ENCODE measurements at regions not wholly inside any gene's neighbourhood (a gene's known extent, or its start where the extent isn't known, plus 50 kb on each side); places are given as distances from the start of the nearest gene placed in this dataset.

- H4K5ac ChIP-seq (ENCODE audit: insufficient read length, low read depth, low read length): no peak overlapping the region
- ChIA-PET CTCF (ENCODE audit: partially characterized antibody) (interaction anchor here (0.7 to 1.2 kb wide), 3 partner anchors 12 to 34 kb away, joined by 3 to 4 read pairs (median 3); no protein-coding TSS in a partner anchor), POLR2A (ENCODE audit: partially characterized antibody) (no interaction called here)
- H3K36me3 ChIP-seq (ENCODE audit: control insufficient read depth in 2 of 4, insufficient read depth in 4 of 4, low read length in 3 of 4): no peaks in the 10 kb centered on the region
- no peak overlapping the region for H2BK5ac ChIP-seq (ENCODE audit: low read depth, low read length)
- WGBS, 2 experiments (ENCODE audit: extremely low coverage in 1 of 2, insufficient coverage in 1 of 2, insufficient read length in 1 of 2, insufficient replicate concordance in 2 of 2, low coverage in 1 of 2, low lambda C conversion rate in 2 of 2, missing lambda C conversion rate in 1 of 2): 81% methylated on average over 4 of the region's 4 CpGs; no CpG with 5 or more reads in 1 of the 2 experiments
- no peak overlapping the region; the same call in 1 of the 2 replicates for H2BK20ac ChIP-seq (ENCODE audit: low read length)
- H3K23ac ChIP-seq (ENCODE audit: insufficient read length): no peak overlapping the region
- FAIRE-seq (no peak), DNase-seq (ENCODE audit: low read depth in 1 of 2, low spot score in 2 of 2) (no peak)
- no peaks in the 10 kb centered on the region for H3K9me3 ChIP-seq (ENCODE audit: insufficient read depth in 2 of 2, low read depth in 1 of 2, low read length in 1 of 2)
- no peaks in the 10 kb centered on the region for H3K79me1 ChIP-seq (ENCODE audit: low read depth, low read length)
- no peak overlapping the region for H2AK5ac ChIP-seq (ENCODE audit: low read depth, low read length)
- no peak overlapping the region for H3K4me2 ChIP-seq (ENCODE audit: insufficient read depth in 1 of 2, low read depth in 2 of 2, low read length in 2 of 2)
- no peak overlapping the region for H2AFZ ChIP-seq (ENCODE audit: low read length)
- H3K27ac ChIP-seq (ENCODE audit: low read depth, low read length): no peak overlapping the region
- TF ChIP-seq BACH1 (IDR thresholded peaks at IDR 0.05; ENCODE audit: low read length): no peak
- TF ChIP-seq SIX5 (IDR thresholded peaks at IDR 0.05; ENCODE audit: low read depth, low read length): no peak
- no peak overlapping the region for H3K9ac ChIP-seq (replicated peaks in 1 of 4; ENCODE audit: extremely low read depth in 1 of 4, low read depth in 3 of 4, low read length in 3 of 4)
- no peaks in the 10 kb centered on the region for H3K27me3 ChIP-seq (replicated peaks in 1 of 4; ENCODE audit: control insufficient read depth in 3 of 4, extremely low read depth in 1 of 4, insufficient read depth in 3 of 4, low read length in 3 of 4)
- H4K8ac ChIP-seq (ENCODE audit: extremely low read depth, insufficient read depth, low read length): no peak overlapping the region
- H4K20me1 ChIP-seq (replicated peaks in 1 of 2; ENCODE audit: control insufficient read depth in 1 of 2, insufficient read depth in 2 of 2, low read length in 2 of 2): no peaks in the 10 kb centered on the region
- no peak overlapping the region for H2BK15ac ChIP-seq (ENCODE audit: low read length)
- H4K91ac ChIP-seq (replicated peaks; ENCODE audit: insufficient read length, low read length): no peak overlapping the region
- no peak overlapping the region for H3K14ac ChIP-seq (ENCODE audit: insufficient read length)
- no peaks in the 10 kb centered on the region for H3K79me2 ChIP-seq (ENCODE audit: control insufficient read depth in 1 of 2, insufficient read depth in 2 of 2, low read length in 2 of 2)
- no peak overlapping the region for H3K56ac ChIP-seq (replicated peaks; ENCODE audit: insufficient read length, low read depth, low read length)
- no peaks in the 10 kb centered on the region for H3K23me2 ChIP-seq (ENCODE audit: low read depth, low read length)
- H3K4me1 ChIP-seq (replicated peaks in 1 of 4; ENCODE audit: control insufficient read depth in 3 of 4, insufficient read depth in 4 of 4, low read length in 3 of 4): no peaks in the 10 kb centered on the region
- no peak overlapping the region for H2BK120ac ChIP-seq (replicated peaks; ENCODE audit: low read depth, low read length)
- no peak overlapping the region for H2BK12ac ChIP-seq (ENCODE audit: low read depth, low read length)
- no peak overlapping the region for H3K18ac ChIP-seq (ENCODE audit: extremely low read depth, low read length)
- no peak overlapping the region for H3K4ac ChIP-seq (replicated peaks; ENCODE audit: insufficient read length, low read depth, low read length)
- H3K4me3 ChIP-seq (ENCODE audit: extremely low read depth in 1 of 4, insufficient read depth in 2 of 4, low read depth in 3 of 4, low read length in 4 of 4): no peak overlapping the region
These were observed 372.4 kb downstream of the CMPK2 start for GRCh38 chr2:6493266-6493665.

All from H1 (cell line).